Hepatocyte (in vitro differentiated cells): ENCODE measurements at regions not wholly inside any gene's neighbourhood (a gene's known extent, or its start where the extent isn't known, plus 50 kb on each side); places are given as distances from the start of the nearest gene placed in this dataset.

Source experiments
- DNase-seq: peaks from one replicate; pipeline ENCODE4 v3.0.0-alpha.2; 2016; ENCODE audit warnings: low spot score
- H2AFZ ChIP-seq: fragments of 200-600 bp; sonication (generic); 2 replicates; pipeline ENCODE4 v1.6.0; 2016; ENCODE audit warnings: antibody characterized with exemption, mild to moderate bottlenecking
- H3K27ac ChIP-seq: fragments of 200-600 bp; sonication (generic); 2 replicates; pipeline ENCODE4 v1.5.1; 2016; ENCODE audit warnings: mild to moderate bottlenecking
- H3K27me3 ChIP-seq: fragments of 200-600 bp; sonication (generic); 2 replicates; pipeline ENCODE4 v1.6.1; 2016
- H3K36me3 ChIP-seq: fragments of 200-600 bp; sonication (generic); replicated peaks from 2 replicates; pipeline ENCODE4 v1.5.1; 2016; ENCODE audit warnings: low read depth; ENCODE audit not compliant: insufficient read depth
- H3K4me1 ChIP-seq: fragments of 200-600 bp; sonication (generic); 2 replicates; pipeline ENCODE4 v1.5.1; 2016; ENCODE audit warnings: mild to moderate bottlenecking, moderate library complexity; ENCODE audit not compliant: insufficient read depth
- H3K4me2 ChIP-seq: fragments of 200-600 bp; sonication (generic); 2 replicates; pipeline ENCODE4 v1.6.0; 2016
- H3K4me3 ChIP-seq: fragments of 200-600 bp; sonication (generic); 2 replicates; pipeline ENCODE4 v1.5.1; 2016; ENCODE audit warnings: mild to moderate bottlenecking
- H3K79me2 ChIP-seq: fragments of 200-600 bp; sonication (generic); 2 replicates; pipeline ENCODE4 v1.6.0; 2017; ENCODE audit warnings: mild to moderate bottlenecking
- H3K9me2 ChIP-seq: fragments of 200-600 bp; sonication (generic); replicated peaks from 2 replicates; pipeline ENCODE4 v1.6.0; 2017; ENCODE audit warnings: mild to moderate bottlenecking; ENCODE audit not compliant: insufficient read depth
- H3K9me3 ChIP-seq: fragments of 200-600 bp; sonication (generic); 2 replicates; pipeline ENCODE4 v1.5.1; 2016; ENCODE audit warnings: low read depth, mild to moderate bottlenecking
- H4K20me1 ChIP-seq: fragments of 200-600 bp; sonication (generic); 2 replicates; pipeline ENCODE4 v1.6.0; 2016; ENCODE audit warnings: mild to moderate bottlenecking; ENCODE audit not compliant: insufficient read depth, poor library complexity, severe bottlenecking
- CTCF ChIP-seq: fragments of 200-600 bp; sonication (generic); IDR thresholded peaks from 2 replicates; pipeline ENCODE4 v1.5.1; 2016; ENCODE audit warnings: antibody characterized with exemption, mild to moderate bottlenecking; ENCODE audit not compliant: poor library complexity
- EZH2 ChIP-seq: fragments of 200-600 bp; sonication (generic); IDR thresholded peaks from 2 replicates; pipeline ENCODE4 v1.6.1; 2016; ENCODE audit warnings: antibody characterized with exemption, mild to moderate bottlenecking, borderline replicate concordance
- EZH2phosphoT487 ChIP-seq: fragments of 200-600 bp; sonication (generic); IDR thresholded peaks from one replicate; pipeline ENCODE4 v1.6.1; 2018; ENCODE audit warnings: antibody characterized with exemption, mild to moderate bottlenecking, low read depth, moderate library complexity; ENCODE audit not compliant: unreplicated experiment, severe bottlenecking
- WGBS: methylation state at CpG from one replicate; pipeline ENCODE4 v1.1.6; 2016; ENCODE audit warnings: low lambda C conversion rate; ENCODE audit errors: missing lambda C conversion rate; 5-methylcytosine and 5-hydroxymethylcytosine counted together

- Histone ChIP-seq H3K79me2 (no peaks in the 10 kb centered on the region), H3K4me3 (no peak overlapping the region), H3K27ac (no peak overlapping the region), H4K20me1 (no peaks in the 10 kb centered on the region), H3K9me2 (no peaks in the 10 kb centered on the region), H3K4me2 (no peak overlapping the region), H3K4me1 (no peaks in the 10 kb centered on the region), H3K36me3 (no peaks in the 10 kb centered on the region), H3K9me3 (no peaks in the 10 kb centered on the region), H2AFZ (no peak overlapping the region), H3K27me3 (no peaks in the 10 kb centered on the region)
- WGBS: 86% methylated on average over 1 of the region's 1 CpG
- DNase-seq: no peak
- TF ChIP-seq EZH2 (no peak), CTCF (no peak), EZH2phosphoT487 (no peak)
Observed at GRCh38 chr1:192927496-192927895, 118.7 kb downstream of the RGS2 start.

- DNase-seq: no peak
- 82% methylated on average over 3 of the region's 3 CpGs for WGBS
- H3K9me2 ChIP-seq: no peaks in the 10 kb centered on the region
- no peak overlapping the region for H3K4me3 ChIP-seq
- TF ChIP-seq EZH2phosphoT487 (no peak), CTCF (no peak), EZH2 (no peak)
- no peak overlapping the region for H3K4me2 ChIP-seq
- H2AFZ ChIP-seq: no peak overlapping the region
- H4K20me1 ChIP-seq: no peaks in the 10 kb centered on the region
- H3K9me3 ChIP-seq: no peaks in the 10 kb centered on the region
- no peaks in the 10 kb centered on the region for H3K36me3 ChIP-seq
- H3K4me1 ChIP-seq: no peaks in the 10 kb centered on the region
- no peaks in the 10 kb centered on the region for H3K79me2 ChIP-seq
- H3K27me3 ChIP-seq: no peaks in the 10 kb centered on the region
- H3K27ac ChIP-seq: no peak overlapping the region
Observed at GRCh38 chr1:192929597-192929996, 120.8 kb downstream of the RGS2 start.

- Histone ChIP-seq H3K9me2 (no peaks in the 10 kb centered on the region), H3K4me2 (no peak overlapping the region), H3K36me3 (no peaks in the 10 kb centered on the region), H3K27me3 (no peaks in the 10 kb centered on the region), H4K20me1 (no peaks in the 10 kb centered on the region), H2AFZ (no peak overlapping the region), H3K79me2 (no peaks in the 10 kb centered on the region), H3K27ac (no peak overlapping the region), H3K4me1 (peaks cover under 1% of the 10 kb centered on the region), H3K4me3 (no peak overlapping the region), H3K9me3 (no peaks in the 10 kb centered on the region)
- TF ChIP-seq EZH2 (no peak), CTCF (no peak), EZH2phosphoT487 (no peak)
- no peak for DNase-seq
- 94% methylated on average over 1 of the region's 1 CpG for WGBS
Observed at GRCh38 chr1:192933744-192934143, 124.9 kb downstream of the RGS2 start.

- H3K27ac ChIP-seq: no peak overlapping the region
- H3K9me3 ChIP-seq: no peaks in the 10 kb centered on the region
- H3K36me3 ChIP-seq: no peaks in the 10 kb centered on the region
- WGBS: 100% methylated on average over 1 of the region's 1 CpG
- H3K79me2 ChIP-seq: no peaks in the 10 kb centered on the region
- no peaks in the 10 kb centered on the region for H4K20me1 ChIP-seq
- DNase-seq: no peak
- TF ChIP-seq EZH2phosphoT487: no peak
- no peak for TF ChIP-seq EZH2
- TF ChIP-seq CTCF: no peak
- no peaks in the 10 kb centered on the region for H3K27me3 ChIP-seq
- peaks cover 10% of the 10 kb centered on the region for H3K4me1 ChIP-seq
- no peak overlapping the region for H3K4me2 ChIP-seq
- H3K4me3 ChIP-seq: no peak overlapping the region
- H3K9me2 ChIP-seq: no peaks in the 10 kb centered on the region
- no peak overlapping the region for H2AFZ ChIP-seq
Observed at GRCh38 chr1:192936313-192937018, 122.7 kb downstream of the UCHL5 start.
